ENCODE measurements at regions not wholly inside any gene's neighbourhood (a gene's known extent, or its start where the extent isn't known, plus 50 kb on each side); places are given as distances from the start of the nearest gene placed in this dataset.

- Histone ChIP-seq H4K91ac (ENCODE audit: insufficient read depth, low read depth, low read length) (no peak overlapping the region), H2AK5ac (ENCODE audit: low read depth, low read length) (no peak overlapping the region), H4K20me1 (ENCODE audit: insufficient read depth, low read length) (no peaks in the 10 kb centered on the region), H4K5ac (ENCODE audit: low read depth, low read length) (no peak overlapping the region), H3K23ac (ENCODE audit: low read depth, low read length) (no peak overlapping the region), H2BK120ac (ENCODE audit: low read depth, low read length) (no peak overlapping the region), H3K79me1 (ENCODE audit: low read depth in 1 of 2, low read length in 2 of 2) (no peaks in the 10 kb centered on the region), H3K36me3 (ENCODE audit: control insufficient read depth, insufficient read depth, low read length) (no peaks in the 10 kb centered on the region), H3K9ac (ENCODE audit: low read depth, low read length) (no peak overlapping the region), H3K9me1 (ENCODE audit: insufficient read depth, low read length) (no peaks in the 10 kb centered on the region), H3K9me3 (ENCODE audit: control insufficient read depth, insufficient read depth, low read length) (no peaks in the 10 kb centered on the region), H3K4me2 (ENCODE audit: low read depth, low read length) (no peak overlapping the region), H3K4ac (ENCODE audit: low read depth, low read length) (no peak overlapping the region), H3K27ac (ENCODE audit: insufficient read depth, low read length) (no peak overlapping the region), H2AK9ac (replicated peaks; ENCODE audit: low read depth, low read length, poor library complexity) (no peak overlapping the region), H2AFZ (replicated peaks; ENCODE audit: low read length, poor library complexity) (no peak overlapping the region), H3K4me3 (ENCODE audit: insufficient read depth, low read depth, low read length) (no peak overlapping the region), H4K8ac (ENCODE audit: low read depth in 2 of 2, low read length in 2 of 2) (no peak overlapping the region), H3K14ac (replicated peaks; ENCODE audit: low read depth, low read length) (no peak overlapping the region), H3K56ac (ENCODE audit: extremely low read depth, insufficient read depth, low read length) (no peak overlapping the region), H2BK20ac (ENCODE audit: low read depth, low read length) (no peak overlapping the region), H3K4me1 (ENCODE audit: control insufficient read depth, insufficient read depth, low read length) (no peaks in the 10 kb centered on the region), H2BK15ac (ENCODE audit: low read depth, low read length) (no peak overlapping the region), H2BK5ac (ENCODE audit: low read depth, low read length, poor library complexity, severe bottlenecking) (no peak overlapping the region), H3K18ac (ENCODE audit: low read depth, low read length) (no peak overlapping the region), H3K27me3 (ENCODE audit: control insufficient read depth, insufficient read depth, low read length) (no peaks in the 10 kb centered on the region)
- ATAC-seq (ENCODE audit: low read depth) (no peak), DNase-seq (no peak)
- no peak for TF ChIP-seq RFX5 (IDR thresholded peaks at IDR 0.05; ENCODE audit: low read depth, low read length)
- no peak for TF ChIP-seq RCOR1 (IDR thresholded peaks at IDR 0.05; ENCODE audit: insufficient replicate concordance, low read length)
- no peak for TF ChIP-seq SMC3 (IDR thresholded peaks at IDR 0.05; ENCODE audit: low read depth, low read length)
- TF ChIP-seq POLR2A (IDR thresholded peaks at IDR 0.05; ENCODE audit: low read depth, low read length): no peak
- no peak for TF ChIP-seq NFE2L2 (IDR thresholded peaks at IDR 0.05; ENCODE audit: low read depth, low read length)
- no peak for TF ChIP-seq FOS (IDR thresholded peaks at IDR 0.05; ENCODE audit: low read depth, low read length)
- no peak for TF ChIP-seq MAZ (IDR thresholded peaks at IDR 0.05; ENCODE audit: borderline replicate concordance, low read depth, low read length)
- no peak for TF ChIP-seq CEBPB (IDR thresholded peaks at IDR 0.05; ENCODE audit: low read depth, low read length)
- TF ChIP-seq MXI1 (IDR thresholded peaks at IDR 0.05; ENCODE audit: borderline replicate concordance, low read depth, low read length): no peak
- TF ChIP-seq RAD21 (IDR thresholded peaks at IDR 0.05; ENCODE audit: low read length): no peak
- TF ChIP-seq, protein P1, sequence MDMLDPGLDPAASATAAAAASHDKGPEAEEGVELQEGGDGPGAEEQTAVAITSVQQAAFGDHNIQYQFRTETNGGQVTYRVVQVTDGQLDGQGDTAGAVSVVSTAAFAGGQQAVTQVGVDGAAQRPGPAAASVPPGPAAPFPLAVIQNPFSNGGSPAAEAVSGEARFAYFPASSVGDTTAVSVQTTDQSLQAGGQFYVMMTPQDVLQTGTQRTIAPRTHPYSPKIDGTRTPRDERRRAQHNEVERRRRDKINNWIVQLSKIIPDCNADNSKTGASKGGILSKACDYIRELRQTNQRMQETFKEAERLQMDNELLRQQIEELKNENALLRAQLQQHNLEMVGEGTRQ (IDR thresholded peaks at IDR 0.05; ENCODE audit: low read depth, low read length): no peak
- no peak for TF ChIP-seq MAFK (IDR thresholded peaks at IDR 0.05; ENCODE audit: low read depth, low read length)
- no peak for TF ChIP-seq ELK1 (IDR thresholded peaks at IDR 0.05; ENCODE audit: borderline replicate concordance, low read depth, low read length)
- TF ChIP-seq BHLHE40 (IDR thresholded peaks at IDR 0.05; ENCODE audit: low read depth, low read length): no peak
- TF ChIP-seq, protein P2, sequence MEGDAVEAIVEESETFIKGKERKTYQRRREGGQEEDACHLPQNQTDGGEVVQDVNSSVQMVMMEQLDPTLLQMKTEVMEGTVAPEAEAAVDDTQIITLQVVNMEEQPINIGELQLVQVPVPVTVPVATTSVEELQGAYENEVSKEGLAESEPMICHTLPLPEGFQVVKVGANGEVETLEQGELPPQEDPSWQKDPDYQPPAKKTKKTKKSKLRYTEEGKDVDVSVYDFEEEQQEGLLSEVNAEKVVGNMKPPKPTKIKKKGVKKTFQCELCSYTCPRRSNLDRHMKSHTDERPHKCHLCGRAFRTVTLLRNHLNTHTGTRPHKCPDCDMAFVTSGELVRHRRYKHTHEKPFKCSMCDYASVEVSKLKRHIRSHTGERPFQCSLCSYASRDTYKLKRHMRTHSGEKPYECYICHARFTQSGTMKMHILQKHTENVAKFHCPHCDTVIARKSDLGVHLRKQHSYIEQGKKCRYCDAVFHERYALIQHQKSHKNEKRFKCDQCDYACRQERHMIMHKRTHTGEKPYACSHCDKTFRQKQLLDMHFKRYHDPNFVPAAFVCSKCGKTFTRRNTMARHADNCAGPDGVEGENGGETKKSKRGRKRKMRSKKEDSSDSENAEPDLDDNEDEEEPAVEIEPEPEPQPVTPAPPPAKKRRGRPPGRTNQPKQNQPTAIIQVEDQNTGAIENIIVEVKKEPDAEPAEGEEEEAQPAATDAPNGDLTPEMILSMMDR (conservative IDR thresholded peaks at IDR 0.05; ENCODE audit: low read depth, low read length): no peak
- TF ChIP-seq CHD1 (IDR thresholded peaks at IDR 0.05; ENCODE audit: low read depth, low read length): no peak
- no TSS peak for BruUV-seq (replicated peaks)
- CTCF ChIA-PET: interaction anchor here (0.6 kb wide), 1 partner anchor 167 kb away, joined by 4 read pairs; no protein-coding TSS in a partner anchor
- dilution Hi-C loops (cut with HindIII; ENCODE audit: low sequenced_read_pairs, unreplicated experiment) (no loop called here), in situ Hi-C loops (cut with MboI; ENCODE audit: low sequenced_read_pairs) (no loop called here), intact Hi-C loops (cut with micrococcal nuclease) (no loop called here)
- WGBS, 2 experiments (ENCODE audit: extremely low coverage in 2 of 2, insufficient read length in 1 of 2): no CpG with 5 or more reads among the region's 3 CpGs
- POLR2A ChIA-PET (ENCODE audit: unreplicated experiment): no interaction called here
Observed at GRCh38 chr5:60510663-60511062, 189.3 kb downstream of the DEPDC1B start.
